OCI-LY1 (cell line): ENCODE measurements at regions not wholly inside any gene's neighbourhood (a gene's known extent, or its start where the extent isn't known, plus 50 kb on each side); places are given as distances from the start of the nearest gene placed in this dataset.

Experiments
- H2AFZ ChIP-seq: fragments of 200-600 bp; sonication (generic), shearing (Covaris generic); 2 replicates; pipeline ENCODE4 v1.6.0; 2014; ENCODE audit warnings: antibody characterized with exemption, mild to moderate bottlenecking, low read length
- H3F3A ChIP-seq: fragments of 200-600 bp; sonication (generic), shearing (Covaris generic); 2 replicates; pipeline ENCODE4 v1.6.0; 2014; ENCODE audit warnings: mild to moderate bottlenecking, antibody characterized with exemption, low read length, moderate library complexity; ENCODE audit not compliant: insufficient read depth
- H3K27ac ChIP-seq: fragments of 200-600 bp; sonication (generic); 2 replicates; pipeline ENCODE4 v1.5.1; 2014; ENCODE audit warnings: low read length, mixed run types, mild to moderate bottlenecking, low read depth; ENCODE audit not compliant: poor library complexity, severe bottlenecking
- H3K27me3 ChIP-seq: fragments of 200-600 bp; sonication (generic); 2 replicates; pipeline ENCODE4 v1.6.0; 2014; ENCODE audit warnings: antibody characterized with exemption, mild to moderate bottlenecking, low read length, moderate library complexity; ENCODE audit not compliant: insufficient read depth
- H3K36me3 ChIP-seq: fragments of 200-600 bp; sonication (generic); 2 replicates; pipeline ENCODE4 v1.6.1; 2014; ENCODE audit warnings: mild to moderate bottlenecking, antibody characterized with exemption, low read length, moderate library complexity, mixed read lengths; ENCODE audit not compliant: insufficient read depth
- H3K4me1 ChIP-seq: fragments of 200-600 bp; sonication (generic); 2 replicates; pipeline ENCODE4 v1.5.1; 2014; ENCODE audit warnings: mild to moderate bottlenecking, low read length, moderate library complexity; ENCODE audit not compliant: insufficient read depth, severe bottlenecking
- H3K4me2 ChIP-seq: fragments of 200-600 bp; sonication (generic), shearing (Covaris generic); 2 replicates; pipeline ENCODE4 v1.6.1; 2014; ENCODE audit warnings: low read length
- H3K4me3 ChIP-seq: fragments of 200-600 bp; sonication (generic); 2 replicates; pipeline ENCODE4 v1.5.1; 2014; ENCODE audit warnings: low read length, low read depth, mild to moderate bottlenecking, mixed read lengths; ENCODE audit not compliant: poor library complexity, severe bottlenecking
- H3K79me2 ChIP-seq: fragments of 200-600 bp; shearing (Covaris generic); 2 replicates; pipeline ENCODE4 v1.6.1; 2016; ENCODE audit warnings: mixed run types, low read length, mixed read lengths; ENCODE audit not compliant: insufficient read depth
- H3K9ac ChIP-seq: fragments of 200-600 bp; sonication (generic), shearing (Covaris generic); 2 replicates; pipeline ENCODE4 v1.6.1; 2014; ENCODE audit warnings: mild to moderate bottlenecking, low read length, mixed read lengths
- H3K9me2 ChIP-seq: fragments of 200-600 bp; sonication (generic), shearing (Covaris generic); 2 replicates; pipeline ENCODE4 v1.6.1; 2014; ENCODE audit warnings: low read depth, mild to moderate bottlenecking, low read length, mixed read lengths
- H3K9me3 ChIP-seq: fragments of 200-600 bp; shearing (Covaris generic); 2 replicates; pipeline ENCODE4 v1.6.1; 2014; ENCODE audit warnings: low read length, mixed read lengths
- H4K20me1 ChIP-seq: fragments of 200-600 bp; sonication (generic), shearing (Covaris generic); 2 replicates; pipeline ENCODE4 v1.6.0; 2016; ENCODE audit warnings: mild to moderate bottlenecking, low read length; ENCODE audit not compliant: insufficient read depth
- CTCF ChIP-seq: fragments of 200-600 bp; sonication (generic), shearing (Covaris generic); IDR thresholded peaks from 2 replicates; pipeline ENCODE4 v1.5.1; 2017; ENCODE audit warnings: mild to moderate bottlenecking, antibody characterized with exemption, low read length, moderate library complexity, mixed read lengths
- EZH2 ChIP-seq: fragments of 200-600 bp; sonication (generic), shearing (Covaris generic); IDR thresholded peaks from 2 replicates; pipeline ENCODE4 v1.8.0; 2017; ENCODE audit warnings: borderline replicate concordance, mixed run types, mild to moderate bottlenecking, antibody characterized with exemption, low read length, moderate library complexity, mixed read lengths

GRCh38 chr11:100560606-100561005, 126.5 kb upstream of the ARHGAP42 start:
- Histone ChIP-seq H3K4me2 (no peak overlapping the region), H3K27ac (no peak overlapping the region), H3K4me3 (no peak overlapping the region), H3K36me3 (no peaks in the 10 kb centered on the region), H3K9ac (no peak overlapping the region), H3F3A (no peaks in the 10 kb centered on the region), H3K4me1 (no peaks in the 10 kb centered on the region), H3K79me2 (no peaks in the 10 kb centered on the region), H3K9me3 (no peaks in the 10 kb centered on the region), H4K20me1 (no peaks in the 10 kb centered on the region), H3K9me2 (no peaks in the 10 kb centered on the region), H2AFZ (no peak overlapping the region), H3K27me3 (no peaks in the 10 kb centered on the region)
- TF ChIP-seq EZH2 (no peak), CTCF (no peak)

- Histone ChIP-seq H3K36me3 (no peaks in the 10 kb centered on the region), H3K4me3 (no peak overlapping the region), H3K9ac (no peak overlapping the region), H3K4me2 (no peak overlapping the region), H3K27ac (no peak overlapping the region), H2AFZ (no peak overlapping the region), H3K9me3 (no peaks in the 10 kb centered on the region), H4K20me1 (no peaks in the 10 kb centered on the region), H3K9me2 (no peaks in the 10 kb centered on the region), H3K79me2 (no peaks in the 10 kb centered on the region), H3F3A (no peaks in the 10 kb centered on the region), H3K27me3 (no peaks in the 10 kb centered on the region), H3K4me1 (no peaks in the 10 kb centered on the region)
- no peak for TF ChIP-seq CTCF
- no peak for TF ChIP-seq EZH2
These were observed 125.8 kb upstream of the ARHGAP42 start for GRCh38 chr11:100561323-100561722.

GRCh38 chr11:100562128-100562527, 125.0 kb upstream of the ARHGAP42 start:
- Histone ChIP-seq H3K9ac (no peak overlapping the region), H3F3A (no peaks in the 10 kb centered on the region), H3K4me2 (no peak overlapping the region), H4K20me1 (no peaks in the 10 kb centered on the region), H3K27ac (no peak overlapping the region), H2AFZ (no peak overlapping the region), H3K9me3 (no peaks in the 10 kb centered on the region), H3K4me1 (no peaks in the 10 kb centered on the region), H3K27me3 (no peaks in the 10 kb centered on the region), H3K79me2 (no peaks in the 10 kb centered on the region), H3K4me3 (no peak overlapping the region), H3K9me2 (no peaks in the 10 kb centered on the region), H3K36me3 (no peaks in the 10 kb centered on the region)
- TF ChIP-seq CTCF (no peak), EZH2 (no peak)
